ENCODE measurements at regions not wholly inside any gene's neighbourhood (a gene's known extent, or its start where the extent isn't known, plus 50 kb on each side); places are given as distances from the start of the nearest gene placed in this dataset.
A peak's percentile ranks its signal among the peaks of the same experiment; 100 is the strongest.

DNA sequence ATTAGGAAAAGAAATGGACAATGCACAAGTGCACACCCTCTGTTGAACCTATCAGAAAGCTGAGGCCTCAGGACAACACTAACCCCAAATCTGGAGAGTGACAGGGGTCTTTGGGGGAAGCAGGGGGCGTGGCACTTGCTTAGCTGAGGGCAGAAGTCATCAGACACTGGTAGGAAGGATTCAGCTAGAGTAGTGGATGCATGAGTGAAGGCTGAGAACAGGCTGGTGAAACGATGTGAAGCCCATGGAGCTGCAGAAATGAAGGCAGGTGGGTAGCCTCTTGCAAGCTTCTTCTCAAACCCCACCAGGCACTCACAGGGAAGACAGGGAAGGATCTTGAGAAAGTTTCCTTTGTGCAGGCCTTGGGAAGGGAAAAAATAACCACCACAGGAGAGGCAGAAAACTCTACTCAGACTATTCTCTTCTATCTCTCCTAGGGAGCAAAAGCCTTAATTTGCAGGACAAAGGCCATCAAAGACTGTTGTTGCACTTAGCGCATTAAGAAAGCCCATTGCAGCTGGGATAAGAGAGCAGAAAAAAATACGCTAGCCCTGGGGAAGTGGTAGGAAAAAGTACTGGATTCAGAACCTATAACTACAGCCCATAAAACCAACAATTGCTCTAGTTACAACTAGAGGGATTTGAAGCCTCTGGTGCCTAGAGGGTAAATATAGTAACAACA lies 193.3 kb upstream of the ZNF536 start:
- no peak overlapping the region for H3K4me2 ChIP-seq
- CTCF ChIA-PET, result interaction anchor here (0.6 to 1.3 kb wide), 6 partner anchors 9 to 963 kb away, joined by 3 read pairs; no protein-coding TSS in a partner anchor
- no peaks in the 10 kb centered on the region for H3K4me1 ChIP-seq
- TF ChIP-seq NPAS2 (CRISPR knock-in tag; IDR thresholded peaks at IDR 0.05; ENCODE audit: borderline replicate concordance), result no peak
- no peak for TF ChIP-seq TFCP2L1 (CRISPR knock-in tag; IDR thresholded peaks at IDR 0.05)
- TF ChIP-seq HDAC2 (IDR thresholded peaks at IDR 0.05), result no peak
- TF ChIP-seq, protein P1, sequence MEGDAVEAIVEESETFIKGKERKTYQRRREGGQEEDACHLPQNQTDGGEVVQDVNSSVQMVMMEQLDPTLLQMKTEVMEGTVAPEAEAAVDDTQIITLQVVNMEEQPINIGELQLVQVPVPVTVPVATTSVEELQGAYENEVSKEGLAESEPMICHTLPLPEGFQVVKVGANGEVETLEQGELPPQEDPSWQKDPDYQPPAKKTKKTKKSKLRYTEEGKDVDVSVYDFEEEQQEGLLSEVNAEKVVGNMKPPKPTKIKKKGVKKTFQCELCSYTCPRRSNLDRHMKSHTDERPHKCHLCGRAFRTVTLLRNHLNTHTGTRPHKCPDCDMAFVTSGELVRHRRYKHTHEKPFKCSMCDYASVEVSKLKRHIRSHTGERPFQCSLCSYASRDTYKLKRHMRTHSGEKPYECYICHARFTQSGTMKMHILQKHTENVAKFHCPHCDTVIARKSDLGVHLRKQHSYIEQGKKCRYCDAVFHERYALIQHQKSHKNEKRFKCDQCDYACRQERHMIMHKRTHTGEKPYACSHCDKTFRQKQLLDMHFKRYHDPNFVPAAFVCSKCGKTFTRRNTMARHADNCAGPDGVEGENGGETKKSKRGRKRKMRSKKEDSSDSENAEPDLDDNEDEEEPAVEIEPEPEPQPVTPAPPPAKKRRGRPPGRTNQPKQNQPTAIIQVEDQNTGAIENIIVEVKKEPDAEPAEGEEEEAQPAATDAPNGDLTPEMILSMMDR (IDR thresholded peaks at IDR 0.05), result no peak
- TF ChIP-seq GATA3 (IDR thresholded peaks at IDR 0.05; ENCODE audit: borderline replicate concordance), result no peak
- TF ChIP-seq, protein P2, sequence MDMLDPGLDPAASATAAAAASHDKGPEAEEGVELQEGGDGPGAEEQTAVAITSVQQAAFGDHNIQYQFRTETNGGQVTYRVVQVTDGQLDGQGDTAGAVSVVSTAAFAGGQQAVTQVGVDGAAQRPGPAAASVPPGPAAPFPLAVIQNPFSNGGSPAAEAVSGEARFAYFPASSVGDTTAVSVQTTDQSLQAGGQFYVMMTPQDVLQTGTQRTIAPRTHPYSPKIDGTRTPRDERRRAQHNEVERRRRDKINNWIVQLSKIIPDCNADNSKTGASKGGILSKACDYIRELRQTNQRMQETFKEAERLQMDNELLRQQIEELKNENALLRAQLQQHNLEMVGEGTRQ (IDR thresholded peaks at IDR 0.05), result no peak
- TF ChIP-seq, protein P3, sequence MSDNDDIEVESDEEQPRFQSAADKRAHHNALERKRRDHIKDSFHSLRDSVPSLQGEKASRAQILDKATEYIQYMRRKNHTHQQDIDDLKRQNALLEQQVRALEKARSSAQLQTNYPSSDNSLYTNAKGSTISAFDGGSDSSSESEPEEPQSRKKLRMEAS (IDR thresholded peaks at IDR 0.05), result no peak
- TF ChIP-seq, protein P4, sequence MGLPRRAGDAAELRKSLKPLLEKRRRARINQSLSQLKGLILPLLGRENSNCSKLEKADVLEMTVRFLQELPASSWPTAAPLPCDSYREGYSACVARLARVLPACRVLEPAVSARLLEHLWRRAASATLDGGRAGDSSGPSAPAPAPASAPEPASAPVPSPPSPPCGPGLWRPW (IDR thresholded peaks at IDR 0.05), result no peak
- no peak for TF ChIP-seq ZNF302 (CRISPR knock-in tag; IDR thresholded peaks at IDR 0.05)
- TF ChIP-seq BHLHE40 (IDR thresholded peaks at IDR 0.05; ENCODE audit: low read depth, low read length), result no peak
- no peak for TF ChIP-seq CEBPB (IDR thresholded peaks at IDR 0.05)
- TF ChIP-seq POLR2AphosphoS2 (conservative IDR thresholded peaks at IDR 0.05; ENCODE audit: low read length), result no peak
- no peak for TF ChIP-seq HEYL (CRISPR knock-in tag; IDR thresholded peaks at IDR 0.05)
- TF ChIP-seq ZFP36 (IDR thresholded peaks at IDR 0.05; ENCODE audit: borderline replicate concordance, partially characterized antibody), result no peak
- ATAC-seq, result no peak
- 8% methylated on average over 4 of the region's 4 CpGs for WGBS (ENCODE audit: missing lambda C conversion rate)
- H3K9me3 ChIP-seq, result peaks cover 20% of the 10 kb centered on the region; the same call in 2 of the 3 replicates
- POLR2A ChIA-PET, result no interaction called here
- DNase-seq (ENCODE audit: low read depth in 1 of 2, low spot score in 1 of 2), result no peak
- no peak overlapping the region for H3K4me3 ChIP-seq
- no peak overlapping the region for H3K27ac ChIP-seq
- no peak for FAIRE-seq

DNA sequence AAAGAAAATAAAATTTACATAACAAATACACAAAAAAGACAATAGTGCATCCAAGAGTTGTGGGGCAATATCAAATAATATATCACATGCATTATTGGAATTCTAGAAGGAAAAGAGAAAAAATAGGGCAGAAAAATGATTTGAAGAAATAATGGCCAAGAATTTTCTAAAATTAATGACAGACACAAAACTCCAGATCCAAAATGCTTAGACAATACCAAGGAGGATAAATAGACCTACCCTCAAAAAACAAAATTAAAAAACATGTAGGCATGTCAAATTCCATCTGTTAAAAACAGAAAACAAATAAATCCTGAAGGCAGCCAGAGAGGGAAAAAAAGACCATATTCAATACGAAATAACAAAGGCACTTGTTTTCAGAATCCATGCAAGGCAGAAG lies 191.5 kb upstream of the ZNF536 start:
- H3K27ac ChIP-seq, result no peak overlapping the region
- H3K4me1 ChIP-seq, result no peaks in the 10 kb centered on the region
- no peak overlapping the region for H3K4me3 ChIP-seq
- peaks cover 28% of the 10 kb centered on the region for H3K9me3 ChIP-seq
- H3K4me2 ChIP-seq, result no peak overlapping the region
- POLR2A ChIA-PET, result no interaction called here
- ATAC-seq (no peak), FAIRE-seq (no peak), DNase-seq (ENCODE audit: low read depth in 1 of 2, low spot score in 1 of 2) (no peak)
- 3% methylated on average over 1 of the region's 1 CpG for WGBS (ENCODE audit: missing lambda C conversion rate)
- CTCF ChIA-PET, result interaction anchor here (1.0 kb wide), 1 partner anchor 43 kb away, joined by 3 read pairs; no protein-coding TSS in a partner anchor
- TF ChIP-seq HDAC2 (IDR thresholded peaks at IDR 0.05), result no peak

DNA sequence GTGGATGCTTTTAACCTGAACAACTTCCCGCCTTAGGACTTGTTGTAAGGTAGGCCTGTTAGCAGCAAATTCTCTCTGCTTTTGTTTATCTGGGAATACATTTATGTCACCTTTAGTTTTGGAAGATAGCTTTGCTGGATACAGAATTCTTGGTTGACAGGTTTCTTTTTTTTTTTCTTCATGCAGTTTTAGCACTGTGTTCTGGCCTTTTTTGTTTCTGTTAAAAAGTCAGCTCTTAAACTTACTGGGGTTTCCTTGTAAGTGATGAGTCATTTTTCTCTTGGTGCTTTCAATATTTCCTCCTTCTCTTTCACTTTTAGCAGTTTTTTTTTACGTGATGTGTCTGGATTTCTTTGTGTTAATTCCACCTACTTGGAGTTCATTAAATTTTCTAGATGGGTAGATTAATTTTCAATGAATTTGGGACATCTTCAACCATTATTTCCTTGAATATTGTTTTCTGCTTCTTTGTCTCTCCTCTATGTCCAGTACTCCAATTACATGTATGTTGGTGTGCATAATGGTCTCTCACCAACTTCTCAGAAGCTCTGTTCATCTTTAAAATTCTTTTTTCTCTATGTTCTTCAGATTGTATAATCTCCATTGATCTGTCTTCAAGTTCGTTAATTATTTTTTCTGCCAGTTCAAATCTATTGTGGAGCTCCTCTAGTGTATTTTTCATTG lies 188.2 kb upstream of the ZNF536 start:
- Histone ChIP-seq H3K9me3 (peaks cover 28% of the 10 kb centered on the region), H3K27ac (no peak overlapping the region), H3K4me1 (no peaks in the 10 kb centered on the region), H3K4me2 (no peak overlapping the region), H3K4me3 (no peak overlapping the region)
- CTCF ChIA-PET, result interaction anchor here (0.6 kb wide), 1 partner anchor 1637 kb away, joined by 3 read pairs; no protein-coding TSS in a partner anchor
- 5% methylated on average over 3 of the region's 3 CpGs for WGBS (ENCODE audit: missing lambda C conversion rate)
- DNase-seq (ENCODE audit: low read depth in 1 of 2, low spot score in 1 of 2) (no peak), FAIRE-seq (no peak), ATAC-seq (no peak)
- TF ChIP-seq FOSL2 (IDR thresholded peaks at IDR 0.05) (no peak), FOSL2 (CRISPR knock-in tag; IDR thresholded peaks at IDR 0.05) (0 out of 2 replicates have a peak, but pooled peaks have one; percentile 12), HOXB5 (CRISPR knock-in tag; IDR thresholded peaks at IDR 0.05) (no peak)
- POLR2A ChIA-PET, result no interaction called here

Data from A549 (cell line).